OCI-LY3 (cell line): ENCODE measurements at regions not wholly inside any gene's neighbourhood (a gene's known extent, or its start where the extent isn't known, plus 50 kb on each side); places are given as distances from the start of the nearest gene placed in this dataset.

Source experiments
- EZH2phosphoT487 ChIP-seq: fragments of 200-600 bp; shearing (Covaris generic); IDR thresholded peaks from 2 replicates; pipeline ENCODE4 v1.6.1; 2018; ENCODE audit warnings: antibody characterized with exemption, mixed run types, low read depth
- TF ChIP-seq, protein P1 (sequence below): fragments of 200-600, 300-600 bp; sonication (generic); IDR thresholded peaks from 2 replicates; pipeline ENCODE4 v1.5.1; 2014; ENCODE audit warnings: antibody characterized with exemption, low read length, low read depth

DNA sequence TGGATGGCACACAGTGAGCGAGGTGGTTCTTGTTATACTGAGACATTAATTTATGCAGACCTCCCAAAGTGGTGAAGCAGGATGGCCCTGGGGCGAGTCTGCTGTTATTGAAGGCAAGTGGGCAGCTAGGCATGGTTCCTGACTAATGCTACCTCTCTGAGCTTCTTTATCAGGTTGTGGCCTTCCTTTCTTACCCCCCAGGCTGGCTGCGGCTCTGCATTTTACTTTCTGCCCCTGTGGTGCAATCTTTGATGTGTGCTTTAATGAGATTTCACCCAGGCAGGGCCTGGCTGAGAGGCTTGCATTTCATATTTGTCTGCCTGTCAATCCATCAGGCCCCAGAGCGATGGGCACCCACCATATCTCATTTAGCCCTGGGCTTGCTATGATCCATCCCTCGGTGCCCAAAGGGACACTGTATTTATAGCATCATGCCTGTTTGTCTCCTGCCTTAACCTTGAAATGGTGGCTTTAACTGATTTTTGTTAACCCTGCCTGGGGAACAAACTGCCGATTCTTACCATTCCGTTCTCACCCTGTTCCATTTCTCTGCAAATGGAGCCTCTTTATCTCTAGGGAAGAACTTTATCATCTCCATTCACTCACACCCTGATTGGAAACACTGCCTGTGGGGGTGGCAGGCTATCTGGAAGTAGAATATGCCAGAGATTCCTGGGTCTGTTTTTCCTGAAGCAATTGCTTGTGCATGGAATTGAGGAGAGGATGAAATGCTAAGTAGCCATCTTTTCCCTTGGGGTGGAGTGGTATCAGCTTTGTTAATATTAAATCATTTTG lies 316.2 kb upstream of the THSD7B start:
- TF ChIP-seq, protein P1, sequence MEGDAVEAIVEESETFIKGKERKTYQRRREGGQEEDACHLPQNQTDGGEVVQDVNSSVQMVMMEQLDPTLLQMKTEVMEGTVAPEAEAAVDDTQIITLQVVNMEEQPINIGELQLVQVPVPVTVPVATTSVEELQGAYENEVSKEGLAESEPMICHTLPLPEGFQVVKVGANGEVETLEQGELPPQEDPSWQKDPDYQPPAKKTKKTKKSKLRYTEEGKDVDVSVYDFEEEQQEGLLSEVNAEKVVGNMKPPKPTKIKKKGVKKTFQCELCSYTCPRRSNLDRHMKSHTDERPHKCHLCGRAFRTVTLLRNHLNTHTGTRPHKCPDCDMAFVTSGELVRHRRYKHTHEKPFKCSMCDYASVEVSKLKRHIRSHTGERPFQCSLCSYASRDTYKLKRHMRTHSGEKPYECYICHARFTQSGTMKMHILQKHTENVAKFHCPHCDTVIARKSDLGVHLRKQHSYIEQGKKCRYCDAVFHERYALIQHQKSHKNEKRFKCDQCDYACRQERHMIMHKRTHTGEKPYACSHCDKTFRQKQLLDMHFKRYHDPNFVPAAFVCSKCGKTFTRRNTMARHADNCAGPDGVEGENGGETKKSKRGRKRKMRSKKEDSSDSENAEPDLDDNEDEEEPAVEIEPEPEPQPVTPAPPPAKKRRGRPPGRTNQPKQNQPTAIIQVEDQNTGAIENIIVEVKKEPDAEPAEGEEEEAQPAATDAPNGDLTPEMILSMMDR = no peak
- TF ChIP-seq EZH2phosphoT487 = no peak
